Stomach (tissue), 4 donors: ENCODE measurements at regions not wholly inside any gene's neighbourhood (a gene's known extent, or its start where the extent isn't known, plus 50 kb on each side); places are given as distances from the start of the nearest gene placed in this dataset.

Source experiments
- EP300 ChIP-seq: sonication (generic); formaldehyde crosslinking; IDR thresholded peaks from one replicate; pipeline ENCODE4 v1.6.1; 2017; ENCODE audit warnings: antibody characterized with exemption
- POLR2A ChIP-seq, 4 donors: fragments of 450-650 bp; IDR thresholded peaks; one replicate each; pipeline ENCODE4 v1.6.1; 2016; ENCODE audit warnings: antibody characterized with exemption in 4 of 4, control low read depth in 2 of 4, mild to moderate bottlenecking in 1 of 4, moderate library complexity in 1 of 4
- POLR2AphosphoS5 ChIP-seq, 3 donors: sonication (generic); formaldehyde crosslinking; IDR thresholded peaks; one replicate each; pipeline ENCODE4 v1.6.1; 2016; ENCODE audit warnings: antibody characterized with exemption in 3 of 3
- TF ChIP-seq, protein P1 (sequence below), 7 experiments: fragments of 450-650 bp in 4 of 7; fragments of 200-600 bp in 3 of 7; sonication (generic) in 3 of 7; IDR thresholded peaks; one replicate each; pipeline ENCODE4 v1.5.1; 2016 to 2019; ENCODE audit warnings: antibody characterized with exemption in 7 of 7, control low read depth in 2 of 7, mild to moderate bottlenecking in 1 of 7

DNA sequence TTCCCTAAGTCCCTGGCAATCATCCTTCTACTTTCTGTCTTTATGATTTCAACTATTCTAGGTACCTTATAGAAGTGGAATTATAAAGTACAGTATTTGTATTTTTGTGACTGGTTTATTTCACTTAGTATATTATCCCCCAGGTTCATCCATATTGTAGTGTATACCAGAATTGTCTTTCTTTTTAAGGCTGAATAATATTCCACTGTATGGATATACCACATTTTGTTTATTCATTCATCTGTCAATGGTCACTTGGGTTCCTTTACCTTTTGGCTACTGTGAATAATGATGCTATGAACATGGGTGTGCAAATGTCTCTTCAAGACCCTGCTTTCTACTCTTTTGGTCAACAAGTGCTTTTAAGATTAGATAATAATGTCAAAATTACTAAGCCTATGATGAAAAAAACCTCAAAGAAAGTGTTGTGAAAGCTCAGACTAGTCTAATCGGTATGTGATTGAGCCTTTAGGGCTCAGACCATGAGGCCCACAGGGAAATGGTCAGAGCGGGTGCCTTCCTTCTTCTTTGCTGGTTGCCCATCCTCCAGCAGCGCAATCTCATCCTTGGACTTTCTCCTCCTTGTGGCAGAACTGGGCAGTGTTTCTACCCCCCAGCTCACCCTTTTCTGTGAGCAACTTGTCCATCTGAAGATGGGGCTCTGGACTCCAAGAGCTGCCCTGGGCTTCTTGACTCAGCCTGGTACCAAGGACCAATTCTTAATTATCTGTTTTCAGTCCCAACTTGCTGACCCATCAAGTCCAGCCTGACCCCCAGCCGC, 105.4 kb downstream of the TTC8 start:
- TF ChIP-seq, protein P1, sequence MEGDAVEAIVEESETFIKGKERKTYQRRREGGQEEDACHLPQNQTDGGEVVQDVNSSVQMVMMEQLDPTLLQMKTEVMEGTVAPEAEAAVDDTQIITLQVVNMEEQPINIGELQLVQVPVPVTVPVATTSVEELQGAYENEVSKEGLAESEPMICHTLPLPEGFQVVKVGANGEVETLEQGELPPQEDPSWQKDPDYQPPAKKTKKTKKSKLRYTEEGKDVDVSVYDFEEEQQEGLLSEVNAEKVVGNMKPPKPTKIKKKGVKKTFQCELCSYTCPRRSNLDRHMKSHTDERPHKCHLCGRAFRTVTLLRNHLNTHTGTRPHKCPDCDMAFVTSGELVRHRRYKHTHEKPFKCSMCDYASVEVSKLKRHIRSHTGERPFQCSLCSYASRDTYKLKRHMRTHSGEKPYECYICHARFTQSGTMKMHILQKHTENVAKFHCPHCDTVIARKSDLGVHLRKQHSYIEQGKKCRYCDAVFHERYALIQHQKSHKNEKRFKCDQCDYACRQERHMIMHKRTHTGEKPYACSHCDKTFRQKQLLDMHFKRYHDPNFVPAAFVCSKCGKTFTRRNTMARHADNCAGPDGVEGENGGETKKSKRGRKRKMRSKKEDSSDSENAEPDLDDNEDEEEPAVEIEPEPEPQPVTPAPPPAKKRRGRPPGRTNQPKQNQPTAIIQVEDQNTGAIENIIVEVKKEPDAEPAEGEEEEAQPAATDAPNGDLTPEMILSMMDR (IDR thresholded peaks at IDR 0.05) = no peak
- TF ChIP-seq POLR2A (IDR thresholded peaks at IDR 0.05) = no peak
- no peak for TF ChIP-seq POLR2AphosphoS5 (IDR thresholded peaks at IDR 0.05)
- TF ChIP-seq EP300 = no peak
